HEK293T (cell line): ENCODE measurements at regions not wholly inside any gene's neighbourhood (a gene's known extent, or its start where the extent isn't known, plus 50 kb on each side); places are given as distances from the start of the nearest gene placed in this dataset.

ENCODE experiments used
- CTBP1 ChIP-seq: fragments of 450-650 bp; IDR thresholded peaks from 2 replicates; pipeline ENCODE4 v1.6.1; 2016; ENCODE audit warnings: borderline replicate concordance
- ELF4 ChIP-seq: fragments of 450-650 bp; IDR thresholded peaks from 2 replicates; pipeline ENCODE4 v1.6.1; 2017; ENCODE audit warnings: antibody characterized with exemption
- SP1 ChIP-seq: fragments of 450-650 bp; IDR thresholded peaks from 2 replicates; pipeline ENCODE4 v1.6.1; 2017
- ZNF384 ChIP-seq: fragments of 450-650 bp; IDR thresholded peaks from 2 replicates; pipeline ENCODE4 v1.6.1; 2016

- TF ChIP-seq CTBP1 (no peak), ELF4 (no peak), ZNF384 (no peak), SP1 (no peak)
Observed at GRCh38 chr2:187693923-187694322, 139.7 kb upstream of the TFPI start.
